ENCODE measurements at regions not wholly inside any gene's neighbourhood (a gene's known extent, or its start where the extent isn't known, plus 50 kb on each side); places are given as distances from the start of the nearest gene placed in this dataset.

GRCh38 chr17:70017941-70018340 is 57.1 kb upstream of the KCNJ16 start (continued):
- no peak for TF ChIP-seq ZNF362 (CRISPR knock-in tag; IDR thresholded peaks at IDR 0.05; ENCODE audit: borderline replicate concordance)
- TF ChIP-seq ZNF788 (CRISPR knock-in tag; IDR thresholded peaks at IDR 0.05; ENCODE audit: borderline replicate concordance) = no peak
- TF ChIP-seq SALL1 (CRISPR knock-in tag; IDR thresholded peaks at IDR 0.05) = no peak
- no peak for TF ChIP-seq ZNF407 (CRISPR knock-in tag; IDR thresholded peaks at IDR 0.05; ENCODE audit: not compliant biosample characterization)
- TF ChIP-seq SP2 (CRISPR knock-in tag; IDR thresholded peaks at IDR 0.05) = no peak
- no peak for TF ChIP-seq ZNF841 (CRISPR knock-in tag; IDR thresholded peaks at IDR 0.05; ENCODE audit: borderline replicate concordance)
- TF ChIP-seq PCBP1 (IDR thresholded peaks at IDR 0.05; ENCODE audit: borderline replicate concordance, low read depth, low read length) = no peak
- no peak for TF ChIP-seq HOXA5 (CRISPR knock-in tag; IDR thresholded peaks at IDR 0.05)
- TF ChIP-seq BRCA1 (CRISPR knock-in tag; IDR thresholded peaks at IDR 0.05) = no peak
- TF ChIP-seq ZNF687 (CRISPR knock-in tag; IDR thresholded peaks at IDR 0.05) = no peak

Data from HepG2 (cell line).